ENCODE measurements at regions not wholly inside any gene's neighbourhood (a gene's known extent, or its start where the extent isn't known, plus 50 kb on each side); places are given as distances from the start of the nearest gene placed in this dataset.

GRCh38 chr11:116644941-116645305 is 127.9 kb downstream of the BUD13 start:
- DNase-seq = no peak
- TF ChIP-seq POLR2A (IDR thresholded peaks at IDR 0.05) (no peak), CTCF (IDR thresholded peaks at IDR 0.05) (no peak)
- no peaks in the 10 kb centered on the region for H3K9me3 ChIP-seq
- H3K36me3 ChIP-seq = no peaks in the 10 kb centered on the region
- H3K4me3 ChIP-seq = no peak overlapping the region
- H3K4me1 ChIP-seq = no peaks in the 10 kb centered on the region
- no peaks in the 10 kb centered on the region for H3K27me3 ChIP-seq
- H3K27ac ChIP-seq = no peak overlapping the region

DNA sequence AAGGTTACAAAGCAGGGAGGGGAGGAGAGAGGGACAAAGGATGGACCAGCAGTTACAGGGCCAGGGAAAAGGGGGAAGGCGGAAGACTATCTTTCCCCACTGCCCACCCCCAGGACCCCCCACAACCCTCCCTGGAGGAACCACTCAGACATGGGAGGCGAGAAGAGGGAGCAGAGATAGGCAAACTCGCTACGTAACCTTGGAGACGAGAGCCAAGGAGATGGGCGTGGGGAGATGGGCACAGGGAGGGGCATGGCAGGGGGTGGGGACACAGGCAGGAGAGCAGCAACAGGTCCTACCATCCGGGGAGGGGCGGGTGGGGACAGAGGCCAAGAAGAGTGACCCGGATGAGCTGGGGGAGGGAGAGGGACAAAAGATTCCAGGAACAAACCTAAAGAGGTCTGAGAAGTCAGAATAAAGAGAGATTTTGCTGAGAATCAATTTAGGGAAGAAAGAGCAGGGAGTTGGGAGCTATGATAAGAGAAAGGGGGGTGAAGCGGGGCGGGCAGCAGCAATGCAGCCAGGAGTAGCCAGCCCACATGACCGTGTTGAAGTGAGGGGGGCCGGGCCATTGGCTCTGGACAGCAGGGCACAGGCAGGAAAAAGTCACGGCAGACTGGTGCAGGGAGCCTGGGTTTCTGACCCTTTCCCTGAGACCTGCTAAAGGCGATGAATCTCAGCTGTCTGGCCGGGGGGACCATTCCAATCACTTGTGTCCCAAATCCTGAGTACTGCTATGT is 128.4 kb downstream of the BUD13 start:
- no peak for TF ChIP-seq POLR2A (IDR thresholded peaks at IDR 0.05)
- TF ChIP-seq CTCF (IDR thresholded peaks at IDR 0.05) = no peak
- no peak overlapping the region for H3K27ac ChIP-seq
- H3K36me3 ChIP-seq = no peaks in the 10 kb centered on the region
- no peaks in the 10 kb centered on the region for H3K9me3 ChIP-seq
- no peaks in the 10 kb centered on the region for H3K27me3 ChIP-seq
- H3K4me3 ChIP-seq = no peak overlapping the region
- no peak for DNase-seq
- no peaks in the 10 kb centered on the region for H3K4me1 ChIP-seq

DNA sequence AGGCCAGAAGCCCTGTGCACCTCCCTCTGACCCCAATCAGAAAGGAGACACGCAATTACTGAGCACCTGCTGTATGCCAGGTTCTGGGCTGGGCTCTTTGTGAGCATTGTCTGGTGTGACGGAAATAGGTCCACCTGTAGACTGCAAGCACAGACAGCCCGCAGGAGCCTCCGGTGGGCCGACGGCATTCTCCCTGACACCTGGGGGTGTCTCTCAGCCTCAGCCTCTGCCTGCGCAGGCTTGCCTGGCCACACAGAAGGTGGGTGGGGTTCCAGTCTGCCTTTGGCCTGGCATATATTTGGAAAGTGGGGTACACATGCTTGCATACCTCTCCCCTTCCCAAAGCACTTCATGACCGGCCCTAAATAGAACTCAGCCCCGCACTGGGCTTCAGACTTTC is 129.3 kb downstream of the BUD13 start:
- no peaks in the 10 kb centered on the region for H3K4me1 ChIP-seq
- H3K36me3 ChIP-seq = no peaks in the 10 kb centered on the region
- H3K4me3 ChIP-seq = no peak overlapping the region
- no peaks in the 10 kb centered on the region for H3K27me3 ChIP-seq
- no peak overlapping the region for H3K27ac ChIP-seq
- H3K9me3 ChIP-seq = no peaks in the 10 kb centered on the region
- no peak for DNase-seq
- TF ChIP-seq POLR2A (IDR thresholded peaks at IDR 0.05) (no peak), CTCF (IDR thresholded peaks at IDR 0.05) (no peak)

- no peak for DNase-seq
- Histone ChIP-seq H3K4me1 (no peaks in the 10 kb centered on the region), H3K27ac (no peak overlapping the region), H3K9me3 (no peaks in the 10 kb centered on the region), H3K4me3 (no peak overlapping the region), H3K36me3 (no peaks in the 10 kb centered on the region), H3K27me3 (no peaks in the 10 kb centered on the region)
- no peak for TF ChIP-seq CTCF (IDR thresholded peaks at IDR 0.05)
- no peak for TF ChIP-seq POLR2A (IDR thresholded peaks at IDR 0.05)
Measured at GRCh38 chr11:116642902-116643301, 129.9 kb downstream of the BUD13 start.

GRCh38 chr11:116642481-116642880 is 130.3 kb downstream of the BUD13 start:
- TF ChIP-seq CTCF (IDR thresholded peaks at IDR 0.05) = no peak
- no peak for TF ChIP-seq POLR2A (IDR thresholded peaks at IDR 0.05)
- no peaks in the 10 kb centered on the region for H3K27me3 ChIP-seq
- H3K36me3 ChIP-seq = no peaks in the 10 kb centered on the region

More at GRCh38 chr11:116642481-116642880, 130.3 kb downstream of the BUD13 start:
- no peak for DNase-seq
- no peaks in the 10 kb centered on the region for H3K4me1 ChIP-seq
- H3K9me3 ChIP-seq = no peaks in the 10 kb centered on the region
- no peak overlapping the region for H3K4me3 ChIP-seq
- no peak overlapping the region for H3K27ac ChIP-seq
